WTC11 (cell line): ENCODE measurements at regions not wholly inside any gene's neighbourhood (a gene's known extent, or its start where the extent isn't known, plus 50 kb on each side); places are given as distances from the start of the nearest gene placed in this dataset.

Experiments
- ATAC-seq: fragments of 200-7000 bp; cut with Tn5 transposase; 2 replicates; pipeline ENCODE4 v1.10.0; 2021; ENCODE audit warnings: mild to moderate bottlenecking, moderate library complexity
- CTCF ChIA-PET: fragments of 300-600 bp; sonication (Branson Sonifier 250); formaldehyde crosslinking; loops from one replicate; lab custom pipeline; 2021; ENCODE audit warnings: antibody characterized with exemption; lab: Charles Lee
- POLR2A ChIA-PET: fragments of 350-600 bp; sonication (Branson Sonifier 250); formaldehyde crosslinking; loops from one replicate; lab custom pipeline; 2021; ENCODE audit warnings: antibody characterized with exemption; lab: Charles Lee
- DNase-seq: peaks from one replicate; pipeline ENCODE4 v3.0.0; 2021; ENCODE audit warnings: low spot score
- H3K27ac Mint-ChIP-seq: 2 replicates; pipeline ENCODE4 v1.8.0; 2021; ENCODE audit warnings: mixed read lengths
- H3K27me3 Mint-ChIP-seq: 2 replicates; pipeline ENCODE4 v1.8.0; 2021; ENCODE audit warnings: low read depth, mild to moderate bottlenecking, moderate library complexity, mixed read lengths
- H3K36me3 Mint-ChIP-seq: 2 replicates; pipeline ENCODE4 v1.8.0; 2021; ENCODE audit warnings: mixed read lengths
- H3K4me1 Mint-ChIP-seq: 2 replicates; pipeline ENCODE4 v1.8.0; 2022; ENCODE audit warnings: mixed read lengths
- H3K4me3 Mint-ChIP-seq: 2 replicates; pipeline ENCODE4 v1.8.0; 2021; ENCODE audit warnings: mild to moderate bottlenecking, moderate library complexity, mixed read lengths
- H3K9me3 Mint-ChIP-seq: 2 replicates; pipeline ENCODE4 v1.8.0; 2021; ENCODE audit warnings: mixed read lengths
- ATF1 ChIP-seq: sonication (generic); formaldehyde crosslinking; IDR thresholded peaks from 2 replicates; pipeline ENCODE4 v1.8.1; 2023; ENCODE audit warnings: mild to moderate bottlenecking, moderate library complexity, missing genetic modification reagents
- CREB1 ChIP-seq: sonication (generic); formaldehyde crosslinking; IDR thresholded peaks from 2 replicates; pipeline ENCODE4 v1.8.0; 2023; ENCODE audit warnings: mild to moderate bottlenecking, missing genetic modification reagents
- GRHL2 ChIP-seq: fragments of 250-450 bp; sonication (Bioruptor Pico); IDR thresholded peaks from 2 replicates; pipeline ENCODE4 v1.8.0; 2022; ENCODE audit warnings: mild to moderate bottlenecking, moderate library complexity; ENCODE audit not compliant: insufficient replicate concordance, severe bottlenecking
- IRF2 ChIP-seq: sonication (generic); formaldehyde crosslinking; IDR thresholded peaks from 2 replicates; pipeline ENCODE4 v1.8.0; 2022; ENCODE audit warnings: low read depth, missing genetic modification reagents, borderline replicate concordance
- JUN ChIP-seq: sonication (generic); formaldehyde crosslinking; IDR thresholded peaks from 2 replicates; pipeline ENCODE4 v1.8.0; 2023; ENCODE audit warnings: mild to moderate bottlenecking, missing genetic modification reagents
- NFATC4 ChIP-seq: fragments of 250-450 bp; sonication (Bioruptor Pico); IDR thresholded peaks from 2 replicates; pipeline ENCODE4 v1.9.0; 2021; ENCODE audit warnings: mild to moderate bottlenecking
- NR2C2 ChIP-seq: sonication (generic); formaldehyde crosslinking; IDR thresholded peaks from 2 replicates; pipeline ENCODE4 v1.8.0; 2022; ENCODE audit warnings: mild to moderate bottlenecking, missing genetic modification reagents
- SMAD4 ChIP-seq: sonication (generic); formaldehyde crosslinking; IDR thresholded peaks from 2 replicates; pipeline ENCODE4 v1.8.0; 2022; ENCODE audit warnings: mild to moderate bottlenecking, missing genetic modification reagents
- TCF7 ChIP-seq: sonication (generic); formaldehyde crosslinking; IDR thresholded peaks from 2 replicates; pipeline ENCODE4 v1.8.0; 2022; ENCODE audit warnings: mild to moderate bottlenecking, low read depth, missing genetic modification reagents, moderate library complexity
- ZNF138 ChIP-seq: sonication (generic); formaldehyde crosslinking; conservative IDR thresholded peaks from 2 replicates; pipeline ENCODE4 v1.8.1; 2022; ENCODE audit warnings: mild to moderate bottlenecking, moderate library complexity, missing genetic modification reagents
- ZNF317 ChIP-seq: sonication (generic); formaldehyde crosslinking; IDR thresholded peaks from 2 replicates; pipeline ENCODE4 v1.8.1; 2023; ENCODE audit warnings: low read depth, mild to moderate bottlenecking, moderate library complexity, missing genetic modification reagents, borderline replicate concordance
- TF ChIP-seq, protein P1 (sequence below): fragments of 250-450 bp; sonication (Bioruptor Pico); IDR thresholded peaks from 2 replicates; pipeline ENCODE4 v1.9.0; 2021; ENCODE audit warnings: mild to moderate bottlenecking
- TF ChIP-seq, protein P2 (sequence below): sonication (generic); formaldehyde crosslinking; conservative IDR thresholded peaks from 2 replicates; pipeline ENCODE4 v1.8.1; 2023; ENCODE audit warnings: mild to moderate bottlenecking, low read depth, missing genetic modification reagents, moderate library complexity
- TF ChIP-seq, protein P3 (sequence below): sonication (generic); formaldehyde crosslinking; IDR thresholded peaks from 2 replicates; pipeline ENCODE4 v1.8.1; 2023; ENCODE audit warnings: mild to moderate bottlenecking, missing genetic modification reagents
- TF ChIP-seq, protein P4 (sequence below): sonication (generic); formaldehyde crosslinking; IDR thresholded peaks from 2 replicates; pipeline ENCODE4 v1.8.1; 2022; ENCODE audit warnings: missing genetic modification reagents, borderline replicate concordance
- TF ChIP-seq, protein P5 (sequence below): fragments of 250-450 bp; sonication (Bioruptor Pico); IDR thresholded peaks from 2 replicates; pipeline ENCODE4 v1.9.0; 2021; ENCODE audit warnings: mild to moderate bottlenecking, borderline replicate concordance

DNA sequence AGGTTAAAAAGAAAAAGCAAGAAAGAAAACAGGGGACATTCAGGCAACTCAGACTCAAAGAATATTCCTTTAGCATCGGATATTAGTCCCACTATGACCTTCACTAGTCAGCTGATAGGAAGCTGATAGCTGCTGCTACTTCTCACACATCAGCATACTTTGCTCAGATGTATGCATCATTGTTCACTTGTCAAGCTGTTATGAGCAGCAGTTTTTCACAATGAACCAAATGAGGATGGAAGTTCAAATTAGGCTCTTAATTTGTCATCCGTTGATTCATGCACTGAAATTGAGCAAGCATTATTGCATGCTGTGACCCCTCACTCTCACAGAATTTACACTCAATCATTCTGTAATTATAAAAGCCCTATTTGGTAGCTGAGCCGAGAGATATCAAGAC is 257.7 kb downstream of the SNX13 start (continued):
- TF ChIP-seq, protein P1, sequence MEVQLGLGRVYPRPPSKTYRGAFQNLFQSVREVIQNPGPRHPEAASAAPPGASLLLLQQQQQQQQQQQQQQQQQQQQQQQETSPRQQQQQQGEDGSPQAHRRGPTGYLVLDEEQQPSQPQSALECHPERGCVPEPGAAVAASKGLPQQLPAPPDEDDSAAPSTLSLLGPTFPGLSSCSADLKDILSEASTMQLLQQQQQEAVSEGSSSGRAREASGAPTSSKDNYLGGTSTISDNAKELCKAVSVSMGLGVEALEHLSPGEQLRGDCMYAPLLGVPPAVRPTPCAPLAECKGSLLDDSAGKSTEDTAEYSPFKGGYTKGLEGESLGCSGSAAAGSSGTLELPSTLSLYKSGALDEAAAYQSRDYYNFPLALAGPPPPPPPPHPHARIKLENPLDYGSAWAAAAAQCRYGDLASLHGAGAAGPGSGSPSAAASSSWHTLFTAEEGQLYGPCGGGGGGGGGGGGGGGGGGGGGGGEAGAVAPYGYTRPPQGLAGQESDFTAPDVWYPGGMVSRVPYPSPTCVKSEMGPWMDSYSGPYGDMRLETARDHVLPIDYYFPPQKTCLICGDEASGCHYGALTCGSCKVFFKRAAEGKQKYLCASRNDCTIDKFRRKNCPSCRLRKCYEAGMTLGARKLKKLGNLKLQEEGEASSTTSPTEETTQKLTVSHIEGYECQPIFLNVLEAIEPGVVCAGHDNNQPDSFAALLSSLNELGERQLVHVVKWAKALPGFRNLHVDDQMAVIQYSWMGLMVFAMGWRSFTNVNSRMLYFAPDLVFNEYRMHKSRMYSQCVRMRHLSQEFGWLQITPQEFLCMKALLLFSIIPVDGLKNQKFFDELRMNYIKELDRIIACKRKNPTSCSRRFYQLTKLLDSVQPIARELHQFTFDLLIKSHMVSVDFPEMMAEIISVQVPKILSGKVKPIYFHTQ (CRISPR knock-in tag), result no peak
- no peak for TF ChIP-seq TCF7 (CRISPR knock-in tag)
- no peak for TF ChIP-seq GRHL2 (CRISPR knock-in tag)

DNA sequence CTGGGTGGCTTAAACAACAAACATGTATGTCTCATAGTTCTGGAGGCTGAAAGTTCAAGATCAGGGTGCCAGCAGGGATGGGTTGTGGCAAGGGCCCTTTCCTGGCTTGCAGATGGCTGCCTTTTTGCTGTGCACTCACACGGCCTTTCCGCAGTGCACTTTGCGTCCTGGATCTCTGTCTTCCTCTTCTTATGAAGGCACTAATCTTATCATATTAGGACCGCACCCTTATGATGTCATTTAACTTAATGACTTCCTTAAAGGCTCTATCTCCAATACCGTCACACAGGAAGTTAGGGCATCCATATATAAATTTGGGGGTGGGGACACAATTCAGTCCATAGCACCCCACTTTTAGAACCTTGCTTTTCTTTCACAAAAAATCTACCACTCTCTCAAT is 255.2 kb downstream of the SNX13 start:
- ChIA-PET POLR2A (no interaction called here), CTCF (no interaction called here)
- DNase-seq (no peak), ATAC-seq (no peak)
- H3K4me1 Mint-ChIP-seq, result peaks cover 4% of the 10 kb centered on the region
- no peak overlapping the region for H3K4me3 Mint-ChIP-seq
- H3K9me3 Mint-ChIP-seq, result peaks cover 23% of the 10 kb centered on the region
- no peak overlapping the region for H3K27ac Mint-ChIP-seq
- H3K27me3 Mint-ChIP-seq, result no peaks in the 10 kb centered on the region
- H3K36me3 Mint-ChIP-seq, result no peaks in the 10 kb centered on the region
- TF ChIP-seq TCF7 (CRISPR knock-in tag) (no peak), ATF1 (CRISPR knock-in tag) (no peak), ZNF138 (CRISPR knock-in tag) (no peak), ZNF317 (CRISPR knock-in tag) (no peak), CREB1 (no peak), NR2C2 (CRISPR knock-in tag) (no peak), JUN (CRISPR knock-in tag) (no peak), IRF2 (CRISPR knock-in tag) (no peak), SMAD4 (CRISPR knock-in tag) (no peak), NFATC4 (no peak)
- TF ChIP-seq, protein P2, sequence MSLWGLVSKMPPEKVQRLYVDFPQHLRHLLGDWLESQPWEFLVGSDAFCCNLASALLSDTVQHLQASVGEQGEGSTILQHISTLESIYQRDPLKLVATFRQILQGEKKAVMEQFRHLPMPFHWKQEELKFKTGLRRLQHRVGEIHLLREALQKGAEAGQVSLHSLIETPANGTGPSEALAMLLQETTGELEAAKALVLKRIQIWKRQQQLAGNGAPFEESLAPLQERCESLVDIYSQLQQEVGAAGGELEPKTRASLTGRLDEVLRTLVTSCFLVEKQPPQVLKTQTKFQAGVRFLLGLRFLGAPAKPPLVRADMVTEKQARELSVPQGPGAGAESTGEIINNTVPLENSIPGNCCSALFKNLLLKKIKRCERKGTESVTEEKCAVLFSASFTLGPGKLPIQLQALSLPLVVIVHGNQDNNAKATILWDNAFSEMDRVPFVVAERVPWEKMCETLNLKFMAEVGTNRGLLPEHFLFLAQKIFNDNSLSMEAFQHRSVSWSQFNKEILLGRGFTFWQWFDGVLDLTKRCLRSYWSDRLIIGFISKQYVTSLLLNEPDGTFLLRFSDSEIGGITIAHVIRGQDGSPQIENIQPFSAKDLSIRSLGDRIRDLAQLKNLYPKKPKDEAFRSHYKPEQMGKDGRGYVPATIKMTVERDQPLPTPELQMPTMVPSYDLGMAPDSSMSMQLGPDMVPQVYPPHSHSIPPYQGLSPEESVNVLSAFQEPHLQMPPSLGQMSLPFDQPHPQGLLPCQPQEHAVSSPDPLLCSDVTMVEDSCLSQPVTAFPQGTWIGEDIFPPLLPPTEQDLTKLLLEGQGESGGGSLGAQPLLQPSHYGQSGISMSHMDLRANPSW (CRISPR knock-in tag), result no peak
- TF ChIP-seq, protein P3, sequence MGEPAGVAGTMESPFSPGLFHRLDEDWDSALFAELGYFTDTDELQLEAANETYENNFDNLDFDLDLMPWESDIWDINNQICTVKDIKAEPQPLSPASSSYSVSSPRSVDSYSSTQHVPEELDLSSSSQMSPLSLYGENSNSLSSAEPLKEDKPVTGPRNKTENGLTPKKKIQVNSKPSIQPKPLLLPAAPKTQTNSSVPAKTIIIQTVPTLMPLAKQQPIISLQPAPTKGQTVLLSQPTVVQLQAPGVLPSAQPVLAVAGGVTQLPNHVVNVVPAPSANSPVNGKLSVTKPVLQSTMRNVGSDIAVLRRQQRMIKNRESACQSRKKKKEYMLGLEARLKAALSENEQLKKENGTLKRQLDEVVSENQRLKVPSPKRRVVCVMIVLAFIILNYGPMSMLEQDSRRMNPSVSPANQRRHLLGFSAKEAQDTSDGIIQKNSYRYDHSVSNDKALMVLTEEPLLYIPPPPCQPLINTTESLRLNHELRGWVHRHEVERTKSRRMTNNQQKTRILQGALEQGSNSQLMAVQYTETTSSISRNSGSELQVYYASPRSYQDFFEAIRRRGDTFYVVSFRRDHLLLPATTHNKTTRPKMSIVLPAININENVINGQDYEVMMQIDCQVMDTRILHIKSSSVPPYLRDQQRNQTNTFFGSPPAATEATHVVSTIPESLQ, result no peak
- TF ChIP-seq, protein P4, sequence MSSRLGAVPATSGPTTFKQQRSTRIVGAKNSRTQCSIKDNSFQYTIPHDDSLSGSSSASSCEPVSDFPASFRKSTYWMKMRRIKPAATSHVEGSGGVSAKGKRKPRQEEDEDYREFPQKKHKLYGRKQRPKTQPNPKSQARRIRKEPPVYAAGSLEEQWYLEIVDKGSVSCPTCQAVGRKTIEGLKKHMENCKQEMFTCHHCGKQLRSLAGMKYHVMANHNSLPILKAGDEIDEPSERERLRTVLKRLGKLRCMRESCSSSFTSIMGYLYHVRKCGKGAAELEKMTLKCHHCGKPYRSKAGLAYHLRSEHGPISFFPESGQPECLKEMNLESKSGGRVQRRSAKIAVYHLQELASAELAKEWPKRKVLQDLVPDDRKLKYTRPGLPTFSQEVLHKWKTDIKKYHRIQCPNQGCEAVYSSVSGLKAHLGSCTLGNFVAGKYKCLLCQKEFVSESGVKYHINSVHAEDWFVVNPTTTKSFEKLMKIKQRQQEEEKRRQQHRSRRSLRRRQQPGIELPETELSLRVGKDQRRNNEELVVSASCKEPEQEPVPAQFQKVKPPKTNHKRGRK (CRISPR knock-in tag), result no peak
- TF ChIP-seq, protein P5, sequence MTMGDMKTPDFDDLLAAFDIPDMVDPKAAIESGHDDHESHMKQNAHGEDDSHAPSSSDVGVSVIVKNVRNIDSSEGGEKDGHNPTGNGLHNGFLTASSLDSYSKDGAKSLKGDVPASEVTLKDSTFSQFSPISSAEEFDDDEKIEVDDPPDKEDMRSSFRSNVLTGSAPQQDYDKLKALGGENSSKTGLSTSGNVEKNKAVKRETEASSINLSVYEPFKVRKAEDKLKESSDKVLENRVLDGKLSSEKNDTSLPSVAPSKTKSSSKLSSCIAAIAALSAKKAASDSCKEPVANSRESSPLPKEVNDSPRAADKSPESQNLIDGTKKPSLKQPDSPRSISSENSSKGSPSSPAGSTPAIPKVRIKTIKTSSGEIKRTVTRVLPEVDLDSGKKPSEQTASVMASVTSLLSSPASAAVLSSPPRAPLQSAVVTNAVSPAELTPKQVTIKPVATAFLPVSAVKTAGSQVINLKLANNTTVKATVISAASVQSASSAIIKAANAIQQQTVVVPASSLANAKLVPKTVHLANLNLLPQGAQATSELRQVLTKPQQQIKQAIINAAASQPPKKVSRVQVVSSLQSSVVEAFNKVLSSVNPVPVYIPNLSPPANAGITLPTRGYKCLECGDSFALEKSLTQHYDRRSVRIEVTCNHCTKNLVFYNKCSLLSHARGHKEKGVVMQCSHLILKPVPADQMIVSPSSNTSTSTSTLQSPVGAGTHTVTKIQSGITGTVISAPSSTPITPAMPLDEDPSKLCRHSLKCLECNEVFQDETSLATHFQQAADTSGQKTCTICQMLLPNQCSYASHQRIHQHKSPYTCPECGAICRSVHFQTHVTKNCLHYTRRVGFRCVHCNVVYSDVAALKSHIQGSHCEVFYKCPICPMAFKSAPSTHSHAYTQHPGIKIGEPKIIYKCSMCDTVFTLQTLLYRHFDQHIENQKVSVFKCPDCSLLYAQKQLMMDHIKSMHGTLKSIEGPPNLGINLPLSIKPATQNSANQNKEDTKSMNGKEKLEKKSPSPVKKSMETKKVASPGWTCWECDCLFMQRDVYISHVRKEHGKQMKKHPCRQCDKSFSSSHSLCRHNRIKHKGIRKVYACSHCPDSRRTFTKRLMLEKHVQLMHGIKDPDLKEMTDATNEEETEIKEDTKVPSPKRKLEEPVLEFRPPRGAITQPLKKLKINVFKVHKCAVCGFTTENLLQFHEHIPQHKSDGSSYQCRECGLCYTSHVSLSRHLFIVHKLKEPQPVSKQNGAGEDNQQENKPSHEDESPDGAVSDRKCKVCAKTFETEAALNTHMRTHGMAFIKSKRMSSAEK, result no peak
- TF ChIP-seq, all 79 proteins: peak for 0
